H9 (cell line): ENCODE measurements at regions not wholly inside any gene's neighbourhood (a gene's known extent, or its start where the extent isn't known, plus 50 kb on each side); places are given as distances from the start of the nearest gene placed in this dataset.

Experiments
- DNase-seq: peaks from one replicate; pipeline ENCODE4 v3.0.0-alpha.2; 2017
- H2AFZ ChIP-seq: one replicate; pipeline ENCODE4 v1.6.1; 2013; ENCODE audit warnings: mild to moderate bottlenecking, low read length, control low read depth, moderate library complexity
- H2AK5ac ChIP-seq: 2 replicates; pipeline ENCODE4 v1.6.1; 2013; ENCODE audit warnings: low read length, control low read depth, mixed read lengths; ENCODE audit not compliant: insufficient read length
- H2BK120ac ChIP-seq: one replicate; pipeline ENCODE4 v1.6.1; 2013; ENCODE audit warnings: low read depth, mild to moderate bottlenecking, low read length, control low read depth, inconsistent platforms; ENCODE audit not compliant: poor library complexity, severe bottlenecking
- H2BK12ac ChIP-seq: 2 replicates; pipeline ENCODE4 v1.6.1; 2013; ENCODE audit warnings: low read length, control low read depth, mixed read lengths, low read depth; ENCODE audit not compliant: insufficient read length
- H2BK15ac ChIP-seq: 2 replicates; pipeline ENCODE4 v1.6.1; 2013; ENCODE audit warnings: low read depth, low read length, control low read depth
- H2BK20ac ChIP-seq: one replicate; pipeline ENCODE4 v1.6.1; 2013; ENCODE audit warnings: low read depth, mild to moderate bottlenecking, low read length, control low read depth, inconsistent platforms; ENCODE audit not compliant: poor library complexity, severe bottlenecking
- H2BK5ac ChIP-seq: 2 replicates; pipeline ENCODE4 v1.6.1; 2013; ENCODE audit warnings: low read length, control low read depth, mixed read lengths; ENCODE audit not compliant: insufficient read length
- H3K14ac ChIP-seq: 2 replicates; pipeline ENCODE4 v1.6.1; 2013; ENCODE audit warnings: low read length, control low read depth; ENCODE audit not compliant: insufficient read depth
- H3K18ac ChIP-seq: 2 replicates; pipeline ENCODE4 v1.6.1; 2013; ENCODE audit warnings: low read depth, mild to moderate bottlenecking, mixed read lengths, low read length, control low read depth; ENCODE audit not compliant: insufficient read length
- H3K23ac ChIP-seq: 2 replicates; pipeline ENCODE4 v1.6.1; 2013; ENCODE audit warnings: low read length, control low read depth, mixed read lengths, low read depth; ENCODE audit not compliant: insufficient read length
- H3K23me2 ChIP-seq: 2 replicates; pipeline ENCODE4 v1.6.1; 2013; ENCODE audit warnings: low read depth, mild to moderate bottlenecking, mixed read lengths, low read length, control low read depth; ENCODE audit not compliant: insufficient read length, poor library complexity, severe bottlenecking
- H3K27ac ChIP-seq: 2 replicates; pipeline ENCODE4 v1.5.1; 2013; ENCODE audit warnings: low read length, control low read depth, mixed read lengths, low read depth; ENCODE audit not compliant: insufficient read length
- H3K27me3 ChIP-seq: 2 replicates; pipeline ENCODE4 v1.6.1; 2013; ENCODE audit warnings: low read length, control low read depth, inconsistent platforms; ENCODE audit not compliant: insufficient read depth
- H3K4ac ChIP-seq: 2 replicates; pipeline ENCODE4 v1.6.1; 2013; ENCODE audit warnings: low read depth, mild to moderate bottlenecking, control low read depth, inconsistent platforms, low read length, moderate library complexity
- H3K4me1 ChIP-seq: 2 replicates; pipeline ENCODE4 v1.6.1; 2013; ENCODE audit warnings: low read length, control low read depth, inconsistent platforms; ENCODE audit not compliant: insufficient read depth
- H3K4me2 ChIP-seq: 2 replicates; pipeline ENCODE4 v1.6.1; 2013; ENCODE audit warnings: low read length, control low read depth, mixed read lengths; ENCODE audit not compliant: insufficient read length, insufficient read depth
- H3K56ac ChIP-seq: 2 replicates; pipeline ENCODE4 v1.6.1; 2013; ENCODE audit warnings: low read depth, mild to moderate bottlenecking, mixed read lengths, low read length, control low read depth; ENCODE audit not compliant: insufficient read length
- H3K79me1 ChIP-seq: 2 replicates; pipeline ENCODE4 v1.6.1; 2013; ENCODE audit warnings: low read depth, mild to moderate bottlenecking, moderate library complexity, low read length, control low read depth, inconsistent platforms; ENCODE audit not compliant: insufficient read depth, poor library complexity, severe bottlenecking
- H3K79me2 ChIP-seq: 2 replicates; pipeline ENCODE4 v1.6.1; 2013; ENCODE audit warnings: low read length, control low read depth, inconsistent platforms; ENCODE audit not compliant: insufficient read depth
- H3K9ac ChIP-seq: 2 replicates; pipeline ENCODE4 v1.6.1; 2013; ENCODE audit warnings: low read length, control low read depth, mixed read lengths; ENCODE audit not compliant: insufficient read length; ENCODE audit errors: extremely low read depth
- H3K9me3 ChIP-seq: one replicate; pipeline ENCODE4 v1.6.1; 2013; ENCODE audit warnings: low read depth, low read length, inconsistent platforms; ENCODE audit not compliant: control insufficient read depth
- H3T11ph ChIP-seq: one replicate; pipeline ENCODE4 v1.6.1; 2013; ENCODE audit warnings: mild to moderate bottlenecking, low read length, control low read depth, inconsistent platforms
- H4K20me1 ChIP-seq: one replicate; pipeline ENCODE4 v1.6.1; 2013; ENCODE audit not compliant: control insufficient read depth, insufficient read length, insufficient read depth
- H4K5ac ChIP-seq: 2 replicates; pipeline ENCODE4 v1.6.1; 2013; ENCODE audit warnings: low read depth, mild to moderate bottlenecking, mixed read lengths, low read length, control low read depth; ENCODE audit not compliant: insufficient read length
- H4K8ac ChIP-seq: replicated peaks from 2 replicates; pipeline ENCODE4 v1.6.1; 2013; ENCODE audit warnings: low read length, control low read depth, mixed read lengths, low read depth; ENCODE audit not compliant: insufficient read length
- H4K91ac ChIP-seq: 2 replicates; pipeline ENCODE4 v1.6.1; 2013; ENCODE audit warnings: low read depth, mild to moderate bottlenecking, moderate library complexity, mixed read lengths, low read length, control low read depth; ENCODE audit not compliant: insufficient read length
- H3K27ac Mint-ChIP-seq, 3 experiments: 2 replicates in 2 of 3; 3 replicates in 1 of 3; pipeline ENCODE4 v1.8.0; 2020 to 2021; ENCODE audit warnings: mixed read lengths in 3 of 3, mild to moderate bottlenecking in 1 of 3, moderate library complexity in 1 of 3
- H3K27me3 Mint-ChIP-seq: 2 replicates; pipeline ENCODE4 v1.8.0; 2021; ENCODE audit warnings: low read depth, mild to moderate bottlenecking, moderate library complexity, mixed read lengths
- H3K36me3 Mint-ChIP-seq, 3 experiments: 2 replicates in 2 of 3; 3 replicates in 1 of 3; pipeline ENCODE4 v1.8.0; 2020 to 2021; ENCODE audit warnings: low read depth in 3 of 3, mixed read lengths in 3 of 3; ENCODE audit not compliant: insufficient read depth in 1 of 3
- H3K4me1 Mint-ChIP-seq, 2 experiments: 2 replicates each; pipeline ENCODE4 v1.8.0; 2020; ENCODE audit warnings: mixed read lengths in 2 of 2
- H3K4me3 Mint-ChIP-seq, 2 experiments: 2 replicates in 1 of 2; 3 replicates in 1 of 2; pipeline ENCODE4 v1.8.0; 2020 to 2021; ENCODE audit warnings: mild to moderate bottlenecking in 2 of 2, mixed read lengths in 2 of 2, moderate library complexity in 1 of 2
- H3K9me3 Mint-ChIP-seq, 2 experiments: 2 replicates in 1 of 2; 3 replicates in 1 of 2; pipeline ENCODE4 v1.8.0; 2020; ENCODE audit warnings: mild to moderate bottlenecking in 2 of 2, mixed read lengths in 2 of 2, moderate library complexity in 1 of 2
- TF ChIP-seq, protein P1 (sequence below): fragments of 200-600 bp; sonication (generic); conservative IDR thresholded peaks from 3 replicates; pipeline ENCODE4 v1.8.0; 2021; ENCODE audit warnings: antibody characterized with exemption, mild to moderate bottlenecking

DNA sequence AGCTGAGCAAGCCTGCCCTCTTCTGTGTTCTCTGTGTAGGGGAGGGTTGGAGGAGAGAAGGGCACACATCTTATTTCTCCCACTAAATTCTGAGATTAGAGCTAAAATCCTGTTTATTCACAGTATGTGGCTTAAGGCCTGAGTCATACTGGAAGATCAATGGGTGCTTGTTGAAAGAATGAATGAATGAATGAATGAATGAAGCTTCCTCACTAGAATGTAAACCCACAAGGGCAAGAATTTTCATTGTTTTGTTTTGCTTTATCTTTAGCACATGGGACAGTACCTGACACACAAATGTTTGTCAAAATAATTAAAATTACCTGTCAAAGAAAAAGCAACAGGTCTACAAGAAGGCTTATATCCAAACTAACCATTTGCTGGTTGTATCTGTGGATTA is 50.6 kb upstream of the PAK1 start:
- H2BK120ac ChIP-seq: no peak overlapping the region
- H3K4me2 ChIP-seq: no peak overlapping the region
- H3K79me1 ChIP-seq: no peaks in the 10 kb centered on the region
- no peak overlapping the region for H4K5ac ChIP-seq
- no peak overlapping the region for H3K9ac ChIP-seq
- Mint-ChIP-seq H3K27me3 (no peaks in the 10 kb centered on the region), H3K4me3 (no peak overlapping the region), H3K36me3 (no peaks in the 10 kb centered on the region), H3K9me3 (no peaks in the 10 kb centered on the region), H3K27ac (no peak overlapping the region), H3K4me1 (peaks cover 26 to 37% of the 10 kb centered on the region in 2 experiments)
- H4K20me1 ChIP-seq: no peaks in the 10 kb centered on the region
- H2AFZ ChIP-seq: no peak overlapping the region
- no peaks in the 10 kb centered on the region for H3K9me3 ChIP-seq
- H3K18ac ChIP-seq: no peak overlapping the region
- H3K4me1 ChIP-seq: peaks cover 11% of the 10 kb centered on the region; the same call in 1 of the 2 replicates
- no peaks in the 10 kb centered on the region for H3K27me3 ChIP-seq
- no peak overlapping the region for H3T11ph ChIP-seq
- no peaks in the 10 kb centered on the region for H3K23me2 ChIP-seq
- no peak overlapping the region for H2BK15ac ChIP-seq
- TF ChIP-seq, protein P1, sequence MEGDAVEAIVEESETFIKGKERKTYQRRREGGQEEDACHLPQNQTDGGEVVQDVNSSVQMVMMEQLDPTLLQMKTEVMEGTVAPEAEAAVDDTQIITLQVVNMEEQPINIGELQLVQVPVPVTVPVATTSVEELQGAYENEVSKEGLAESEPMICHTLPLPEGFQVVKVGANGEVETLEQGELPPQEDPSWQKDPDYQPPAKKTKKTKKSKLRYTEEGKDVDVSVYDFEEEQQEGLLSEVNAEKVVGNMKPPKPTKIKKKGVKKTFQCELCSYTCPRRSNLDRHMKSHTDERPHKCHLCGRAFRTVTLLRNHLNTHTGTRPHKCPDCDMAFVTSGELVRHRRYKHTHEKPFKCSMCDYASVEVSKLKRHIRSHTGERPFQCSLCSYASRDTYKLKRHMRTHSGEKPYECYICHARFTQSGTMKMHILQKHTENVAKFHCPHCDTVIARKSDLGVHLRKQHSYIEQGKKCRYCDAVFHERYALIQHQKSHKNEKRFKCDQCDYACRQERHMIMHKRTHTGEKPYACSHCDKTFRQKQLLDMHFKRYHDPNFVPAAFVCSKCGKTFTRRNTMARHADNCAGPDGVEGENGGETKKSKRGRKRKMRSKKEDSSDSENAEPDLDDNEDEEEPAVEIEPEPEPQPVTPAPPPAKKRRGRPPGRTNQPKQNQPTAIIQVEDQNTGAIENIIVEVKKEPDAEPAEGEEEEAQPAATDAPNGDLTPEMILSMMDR: no peak
- no peak for DNase-seq
- no peak overlapping the region for H3K56ac ChIP-seq
- no peak overlapping the region for H3K23ac ChIP-seq
- no peak overlapping the region for H4K8ac ChIP-seq
- no peaks in the 10 kb centered on the region for H3K79me2 ChIP-seq
- no peak overlapping the region for H3K27ac ChIP-seq
- H2BK20ac ChIP-seq: no peak overlapping the region
- H3K14ac ChIP-seq: no peak overlapping the region
- H4K91ac ChIP-seq: no peak overlapping the region
- no peak overlapping the region for H2AK5ac ChIP-seq
- no peak overlapping the region for H2BK12ac ChIP-seq
- no peak overlapping the region for H2BK5ac ChIP-seq
- H3K4ac ChIP-seq: no peak overlapping the region
